Ishikawa (cell line): ENCODE measurements at regions not wholly inside any gene's neighbourhood (a gene's known extent, or its start where the extent isn't known, plus 50 kb on each side); places are given as distances from the start of the nearest gene placed in this dataset.

Experiments used
- CEBPB ChIP-seq: IDR thresholded peaks from 2 replicates; pipeline ENCODE4 v1.6.1; 2012
- CREB1 ChIP-seq: IDR thresholded peaks from 2 replicates; pipeline ENCODE4 v1.6.1; 2012; ENCODE audit warnings: low read depth
- EGR1 ChIP-seq: IDR thresholded peaks from 2 replicates; pipeline ENCODE4 v1.6.1; 2012
- EP300 ChIP-seq: IDR thresholded peaks from 2 replicates; pipeline ENCODE4 v1.6.1; 2012; ENCODE audit warnings: borderline replicate concordance
- FOXM1 ChIP-seq: IDR thresholded peaks from 2 replicates; pipeline ENCODE4 v1.6.1; 2012; ENCODE audit warnings: low read depth, borderline replicate concordance
- MAX ChIP-seq: IDR thresholded peaks from 2 replicates; pipeline ENCODE4 v1.6.1; 2012
- NFIC ChIP-seq: IDR thresholded peaks from 2 replicates; pipeline ENCODE4 v1.6.1; 2012
- RAD21 ChIP-seq: IDR thresholded peaks from 2 replicates; pipeline ENCODE4 v1.6.1; 2012; ENCODE audit warnings: low read depth
- REST ChIP-seq: IDR thresholded peaks from 2 replicates; pipeline ENCODE4 v1.6.1; 2012; ENCODE audit warnings: low read depth, mild to moderate bottlenecking
- TAF1 ChIP-seq: IDR thresholded peaks from 2 replicates; pipeline ENCODE4 v1.6.1; 2012; ENCODE audit warnings: low read depth, mild to moderate bottlenecking
- TCF12 ChIP-seq: IDR thresholded peaks from 2 replicates; pipeline ENCODE4 v1.6.1; 2012; ENCODE audit warnings: low read depth
- TEAD4 ChIP-seq: IDR thresholded peaks from 2 replicates; pipeline ENCODE4 v1.6.1; 2012
- USF1 ChIP-seq: IDR thresholded peaks from 2 replicates; pipeline ENCODE4 v1.6.1; 2012
- YY1 ChIP-seq: IDR thresholded peaks from 2 replicates; pipeline ENCODE4 v1.6.1; 2012; ENCODE audit warnings: low read depth
- ZBTB7A ChIP-seq: IDR thresholded peaks from 2 replicates; pipeline ENCODE4 v1.6.1; 2012; ENCODE audit warnings: low read depth

- TF ChIP-seq TCF12 (no peak), ZBTB7A (no peak), USF1 (no peak), EP300 (no peak), YY1 (no peak), TEAD4 (no peak), RAD21 (no peak), TAF1 (no peak)
Observed at GRCh38 chr17:13297183-13297582, 279.4 kb upstream of the ELAC2 start.

- TF ChIP-seq TCF12 = no peak
- TF ChIP-seq EGR1 = no peak
- no peak for TF ChIP-seq FOXM1
- no peak for TF ChIP-seq USF1
- no peak for TF ChIP-seq TEAD4
- no peak for TF ChIP-seq REST
- TF ChIP-seq EP300 = no peak
- TF ChIP-seq MAX = no peak
- TF ChIP-seq CEBPB = no peak
- TF ChIP-seq CREB1 = no peak
Observed at GRCh38 chr17:13293421-13293820, 275.6 kb upstream of the ELAC2 start.

- TF ChIP-seq TEAD4 (no peak), CEBPB (no peak), EP300 (no peak), TAF1 (no peak), USF1 (no peak), ZBTB7A (no peak), CREB1 (no peak), YY1 (no peak), NFIC (no peak), FOXM1 (no peak), TCF12 (no peak), REST (no peak), MAX (no peak), RAD21 (no peak), EGR1 (no peak)
Observed at GRCh38 chr17:13292291-13292690, 274.5 kb upstream of the ELAC2 start.

GRCh38 chr17:13288248-13288647, 270.4 kb upstream of the ELAC2 start:
- TF ChIP-seq TCF12 (no peak), TAF1 (no peak), USF1 (no peak), CREB1 (no peak)

- no peak for TF ChIP-seq USF1
- TF ChIP-seq CREB1 = no peak
- TF ChIP-seq TEAD4 = no peak
- TF ChIP-seq TCF12 = no peak
- TF ChIP-seq NFIC = no peak
- no peak for TF ChIP-seq REST
- TF ChIP-seq YY1 = no peak
- no peak for TF ChIP-seq EP300
- no peak for TF ChIP-seq FOXM1
- no peak for TF ChIP-seq RAD21
- no peak for TF ChIP-seq MAX
- no peak for TF ChIP-seq TAF1
- TF ChIP-seq EGR1 = no peak
- no peak for TF ChIP-seq CEBPB
- no peak for TF ChIP-seq ZBTB7A
Observed at GRCh38 chr17:13287226-13287625, 269.4 kb upstream of the ELAC2 start.
